ENCODE measurements at regions not wholly inside any gene's neighbourhood (a gene's known extent, or its start where the extent isn't known, plus 50 kb on each side); places are given as distances from the start of the nearest gene placed in this dataset.
A peak's percentile ranks its signal among the peaks of the same experiment; 100 is the strongest.
"Not testable (repeated sequence)": the region's sequence is repeated elsewhere in the genome, so short reads cannot be mapped to it uniquely, and the experiment has no call there.

DNA sequence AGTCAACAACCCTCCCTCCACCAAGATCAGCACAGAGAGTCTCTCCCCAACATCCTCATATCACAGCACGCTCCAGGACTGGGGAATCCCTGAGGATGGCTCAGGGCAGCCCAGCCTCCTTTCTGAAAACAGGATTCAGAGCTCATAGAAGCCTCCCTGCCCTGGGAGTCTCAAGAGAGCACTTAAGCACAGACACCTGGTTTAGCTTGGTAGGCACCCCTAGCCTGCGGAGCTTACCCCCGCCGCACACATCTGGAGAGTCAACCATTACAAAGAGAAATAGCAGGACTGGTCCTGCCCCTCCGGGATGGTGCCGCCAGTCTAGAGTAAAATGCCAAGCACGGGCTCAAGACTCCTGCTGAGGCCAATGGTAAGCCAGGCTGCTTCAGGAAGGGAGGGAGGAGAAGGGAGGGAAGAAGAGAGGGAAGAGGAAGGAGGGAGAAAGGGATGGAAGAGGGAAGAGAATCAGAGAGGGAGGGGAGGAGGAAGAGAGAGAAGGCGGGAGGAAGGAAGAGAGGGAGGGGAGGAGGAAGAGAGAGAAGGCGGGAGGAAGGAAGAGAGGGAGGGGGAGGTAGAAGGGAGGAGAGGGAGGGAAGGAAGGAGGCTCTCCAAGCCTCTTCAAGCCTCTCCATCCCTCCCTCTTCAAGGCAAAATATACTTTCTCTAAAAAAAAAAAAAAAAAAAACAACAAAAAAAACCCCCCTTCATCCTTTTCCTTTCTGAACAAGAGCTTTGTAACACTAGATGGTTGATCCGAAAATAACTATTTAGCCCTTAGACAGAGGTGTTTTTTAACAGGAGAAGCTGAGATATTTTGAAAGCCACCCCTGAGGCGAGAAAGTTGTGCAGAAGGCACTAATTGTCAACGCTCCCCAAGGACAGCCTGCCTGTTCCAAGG, 278.6 kb upstream of the TLE3 start:
- ChIA-PET CTCF (interaction anchor here (1.0 to 1.6 kb wide), 6 partner anchors 9 to 112 kb away, joined by 3 to 6 read pairs (median 3); no protein-coding TSS in a partner anchor), POLR2A (no interaction called here)
- DNase-seq (ENCODE audit: extremely low spot score), result no peak
- TF ChIP-seq, protein P1, sequence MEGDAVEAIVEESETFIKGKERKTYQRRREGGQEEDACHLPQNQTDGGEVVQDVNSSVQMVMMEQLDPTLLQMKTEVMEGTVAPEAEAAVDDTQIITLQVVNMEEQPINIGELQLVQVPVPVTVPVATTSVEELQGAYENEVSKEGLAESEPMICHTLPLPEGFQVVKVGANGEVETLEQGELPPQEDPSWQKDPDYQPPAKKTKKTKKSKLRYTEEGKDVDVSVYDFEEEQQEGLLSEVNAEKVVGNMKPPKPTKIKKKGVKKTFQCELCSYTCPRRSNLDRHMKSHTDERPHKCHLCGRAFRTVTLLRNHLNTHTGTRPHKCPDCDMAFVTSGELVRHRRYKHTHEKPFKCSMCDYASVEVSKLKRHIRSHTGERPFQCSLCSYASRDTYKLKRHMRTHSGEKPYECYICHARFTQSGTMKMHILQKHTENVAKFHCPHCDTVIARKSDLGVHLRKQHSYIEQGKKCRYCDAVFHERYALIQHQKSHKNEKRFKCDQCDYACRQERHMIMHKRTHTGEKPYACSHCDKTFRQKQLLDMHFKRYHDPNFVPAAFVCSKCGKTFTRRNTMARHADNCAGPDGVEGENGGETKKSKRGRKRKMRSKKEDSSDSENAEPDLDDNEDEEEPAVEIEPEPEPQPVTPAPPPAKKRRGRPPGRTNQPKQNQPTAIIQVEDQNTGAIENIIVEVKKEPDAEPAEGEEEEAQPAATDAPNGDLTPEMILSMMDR (IDR thresholded peaks at IDR 0.05; ENCODE audit: control extremely low read depth, extremely low read depth, low read depth, missing control alignments), result no peak

DNA sequence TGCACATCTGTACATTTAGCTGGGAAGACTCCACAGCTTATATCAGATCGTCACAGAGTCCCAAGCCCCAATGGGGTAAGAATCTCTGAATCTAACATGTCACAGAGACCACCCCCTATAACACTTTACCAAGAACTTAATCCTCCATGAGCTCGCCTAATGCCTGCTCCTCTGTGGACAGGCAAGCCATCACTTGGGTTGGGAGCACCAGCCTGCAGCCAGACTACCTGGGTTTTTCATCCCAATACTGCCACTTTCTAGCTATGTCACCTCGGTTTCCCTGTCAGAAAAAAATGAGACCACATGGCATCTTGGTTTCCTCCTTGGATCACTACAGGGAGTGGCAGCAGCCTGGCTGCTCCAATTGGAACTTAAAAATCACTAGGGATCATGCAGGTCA, 277.9 kb upstream of the TLE3 start:
- ChIA-PET CTCF (interaction anchor here (1.2 to 1.6 kb wide), 5 partner anchors 8 to 112 kb away, joined by 3 to 4 read pairs (median 3); no protein-coding TSS in a partner anchor), POLR2A (no interaction called here)
- TF ChIP-seq, protein P1 (IDR thresholded peaks at IDR 0.05; ENCODE audit: control extremely low read depth, extremely low read depth, low read depth, missing control alignments), result no peak
- DNase-seq (ENCODE audit: extremely low spot score), result no peak

DNA sequence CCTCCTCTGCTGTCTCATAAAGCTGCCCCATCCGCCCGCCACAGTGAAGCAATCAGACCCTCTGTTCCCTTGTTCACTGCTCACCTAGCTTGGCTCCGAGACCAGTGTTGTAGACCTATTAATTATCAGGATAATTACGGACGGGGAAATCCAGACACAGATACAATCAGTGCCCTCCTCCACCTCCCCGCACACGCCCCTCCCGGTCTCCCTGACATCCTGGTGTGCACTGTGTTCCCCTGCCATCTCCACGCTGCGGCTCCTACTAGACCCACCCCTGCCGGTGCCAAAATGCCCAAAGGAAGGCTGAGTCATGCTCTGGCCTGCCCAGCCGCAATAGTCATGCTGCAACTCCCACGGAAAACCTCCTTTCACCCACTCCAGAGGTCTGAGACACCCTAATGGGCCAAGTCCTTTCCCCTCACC, 277.3 kb upstream of the TLE3 start:
- TF ChIP-seq, protein P1 (IDR thresholded peaks at IDR 0.05; ENCODE audit: control extremely low read depth, extremely low read depth, low read depth, missing control alignments), result no peak
- ChIA-PET CTCF (interaction anchor here (1.2 to 1.5 kb wide), 4 partner anchors 8 to 113 kb away, joined by 3 to 4 read pairs (median 4); no protein-coding TSS in a partner anchor), POLR2A (no interaction called here)
- no peak for DNase-seq (ENCODE audit: extremely low spot score)

DNA sequence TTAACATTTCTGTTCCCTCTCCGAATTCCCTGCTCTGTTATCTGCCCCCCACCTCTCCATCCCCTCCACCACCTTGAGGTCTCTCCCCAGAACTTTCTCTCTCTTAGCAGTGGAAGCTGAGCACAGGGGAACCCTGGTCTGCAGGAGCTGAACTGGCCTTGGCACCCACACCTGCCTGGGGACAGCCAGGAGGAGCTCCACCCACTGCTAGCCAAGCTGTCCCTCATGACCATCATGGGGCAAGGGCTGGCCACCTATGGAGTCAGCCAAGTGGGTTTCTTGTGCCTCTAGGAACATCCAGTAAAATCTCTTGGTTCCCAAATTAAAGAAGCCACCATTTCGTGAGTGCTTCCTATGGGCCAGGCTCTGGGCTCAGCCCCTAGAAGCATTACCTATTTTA, 276.4 kb upstream of the TLE3 start:
- TF ChIP-seq, protein P1 (IDR thresholded peaks at IDR 0.05; ENCODE audit: control extremely low read depth, extremely low read depth, low read depth, missing control alignments), result no peak
- no peak for DNase-seq (ENCODE audit: extremely low spot score)
- ChIA-PET POLR2A (no interaction called here), CTCF (interaction anchor here (1.5 kb wide), 1 partner anchor 9 kb away, joined by 4 read pairs; no protein-coding TSS in a partner anchor)

DNA sequence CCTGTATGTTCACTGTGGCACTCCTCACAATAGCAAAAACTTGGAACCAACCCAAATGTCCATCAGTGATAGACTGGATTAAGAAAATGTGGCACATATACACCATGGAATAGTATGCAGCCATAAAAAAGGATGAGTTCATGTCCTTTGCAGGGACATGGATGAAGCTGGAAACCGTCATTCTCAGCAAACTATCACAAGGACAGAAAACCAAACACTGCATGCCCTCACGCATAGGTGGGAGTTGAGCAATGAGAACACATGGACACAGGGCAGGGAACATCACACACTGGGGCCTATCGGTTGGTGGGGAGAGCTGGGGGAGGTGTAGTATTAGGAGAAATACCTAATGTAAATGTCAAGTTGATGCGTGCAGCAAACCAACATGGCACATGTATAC, 275.7 kb upstream of the TLE3 start:
- CTCF ChIA-PET; POLR2A ChIA-PET; DNase-seq (ENCODE audit: extremely low spot score): not testable (repeated sequence)

DNA sequence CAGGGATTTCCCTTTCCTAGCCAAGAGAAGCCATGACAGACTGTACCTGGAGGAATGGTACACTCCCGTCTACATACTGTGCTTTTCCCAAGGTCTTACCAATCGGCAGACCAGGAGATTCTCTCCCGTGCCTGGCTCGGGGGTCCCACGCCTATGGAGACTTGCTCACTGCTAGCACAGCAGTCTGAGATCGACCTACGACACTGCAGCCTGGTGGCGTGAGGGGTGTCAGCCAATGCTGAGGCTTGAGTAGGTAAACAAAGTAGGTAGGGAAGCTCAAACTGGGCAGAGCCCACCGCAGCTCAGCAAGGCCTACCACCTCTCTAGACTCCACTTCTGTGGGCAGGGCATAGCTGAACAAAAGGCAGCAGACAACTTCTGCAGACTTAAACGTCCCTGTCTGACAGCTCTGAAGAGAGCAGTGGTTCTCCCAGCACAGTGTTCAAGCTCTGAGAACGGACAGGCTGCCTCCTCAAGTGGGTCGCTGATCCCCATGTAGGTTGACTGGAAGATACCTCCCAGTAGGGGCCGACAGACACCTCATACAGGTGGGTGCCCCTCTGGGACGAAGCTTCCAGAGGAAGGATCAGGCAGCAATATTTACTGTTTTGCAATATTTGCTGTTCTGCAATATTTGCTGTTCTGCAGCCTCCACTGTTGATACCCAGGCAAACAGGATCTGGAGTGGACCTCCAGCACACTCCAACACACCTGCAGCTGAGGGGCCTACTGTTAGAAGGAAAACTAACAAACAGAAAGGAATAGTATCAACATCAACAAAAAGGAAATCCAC, 270.4 kb upstream of the TLE3 start:
- DNase-seq (ENCODE audit: extremely low spot score); CTCF ChIA-PET; POLR2A ChIA-PET: not testable (repeated sequence)

DNA sequence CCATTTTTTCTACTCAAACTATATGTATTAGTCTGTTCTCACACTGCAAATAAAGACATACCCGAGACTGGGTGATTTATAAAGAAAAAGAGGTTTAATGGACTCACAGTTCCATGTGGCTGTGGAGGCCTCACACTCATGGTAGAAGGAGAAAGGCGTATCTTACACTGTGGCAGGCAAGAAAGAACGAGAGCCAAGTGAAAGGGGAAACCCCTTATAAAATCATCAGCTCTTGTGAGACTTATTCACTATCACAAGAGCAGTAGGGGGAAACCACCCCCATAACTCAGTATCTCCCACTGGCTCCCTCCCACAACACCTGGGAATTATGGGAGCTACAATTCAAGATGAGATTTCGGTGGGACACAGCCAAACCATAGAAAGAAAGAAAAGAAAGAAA, 266.3 kb upstream of the TLE3 start:
- DNase-seq (ENCODE audit: extremely low spot score); POLR2A ChIA-PET: not testable (repeated sequence)
- CTCF ChIA-PET, result interaction anchor here (0.7 to 1.5 kb wide), 8 partner anchors 11 to 273 kb away, joined by 3 to 4 read pairs (median 3); no protein-coding TSS in a partner anchor

DNA sequence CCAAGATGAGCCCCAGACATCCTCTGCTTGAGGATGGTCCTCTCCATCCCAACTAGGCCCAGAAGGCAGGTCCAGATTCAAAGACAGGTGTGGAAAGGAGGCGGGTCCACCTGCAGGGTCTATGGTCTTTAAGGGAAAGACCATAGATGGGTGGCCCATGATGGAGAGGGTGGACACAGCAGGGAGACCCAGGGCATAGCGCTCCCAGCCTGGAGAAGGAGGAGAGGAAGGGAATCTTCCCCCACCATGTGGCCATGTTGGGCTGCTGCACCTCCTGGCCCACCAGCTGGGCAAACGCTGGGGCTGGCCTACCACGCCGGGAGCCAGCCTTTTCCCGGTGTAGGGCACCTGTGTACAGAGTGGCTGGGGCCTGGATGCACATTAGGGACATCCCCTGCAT, 265.2 kb upstream of the TLE3 start:
- ChIA-PET POLR2A (no interaction called here), CTCF (interaction anchor here (0.6 to 1.5 kb wide), 9 partner anchors 14 to 383 kb away, joined by 3 to 4 read pairs (median 3); no protein-coding TSS in a partner anchor)
- TF ChIP-seq, protein P1 (IDR thresholded peaks at IDR 0.05; ENCODE audit: control extremely low read depth, extremely low read depth, low read depth, missing control alignments), result peak; percentile 50
- DNase-seq (ENCODE audit: extremely low spot score), result peak; percentile 49

All from GM10248 (cell line).